GM23248 (cell line): ENCODE measurements at regions not wholly inside any gene's neighbourhood (a gene's known extent, or its start where the extent isn't known, plus 50 kb on each side); places are given as distances from the start of the nearest gene placed in this dataset.

Source experiments
- DNase-seq: peaks from one replicate; pipeline ENCODE4 v3.0.0-alpha.2; 2015
- H2AFZ ChIP-seq: fragments of 200-600 bp; sonication (generic); 2 replicates; pipeline ENCODE4 v1.6.1; 2016; ENCODE audit warnings: antibody characterized with exemption
- H3F3A ChIP-seq: fragments of 200-600 bp; sonication (generic); 2 replicates; pipeline ENCODE4 v1.6.1; 2016; ENCODE audit warnings: mild to moderate bottlenecking, antibody characterized with exemption, mixed run types; ENCODE audit not compliant: insufficient read depth
- H3K27ac ChIP-seq: fragments of 200-600 bp; sonication (generic); 2 replicates; pipeline ENCODE4 v1.5.1; 2016; ENCODE audit warnings: mild to moderate bottlenecking
- H3K27me3 ChIP-seq: fragments of 200-600 bp; sonication (generic); replicated peaks from 2 replicates; pipeline ENCODE4 v1.6.1; 2016; ENCODE audit warnings: mild to moderate bottlenecking; ENCODE audit not compliant: insufficient read depth
- H3K36me3 ChIP-seq: fragments of 200-600 bp; sonication (generic); 2 replicates; pipeline ENCODE4 v1.6.1; 2016; ENCODE audit warnings: low read depth, mild to moderate bottlenecking
- H3K4me1 ChIP-seq: fragments of 200-600 bp; sonication (generic); 2 replicates; pipeline ENCODE4 v1.6.1; 2016; ENCODE audit warnings: mild to moderate bottlenecking; ENCODE audit not compliant: insufficient read depth
- H3K4me2 ChIP-seq: fragments of 200-600 bp; sonication (generic); one replicate; pipeline ENCODE4 v1.6.1; 2016; ENCODE audit warnings: mild to moderate bottlenecking; ENCODE audit not compliant: unreplicated experiment
- H3K4me3 ChIP-seq: fragments of 200-600 bp; sonication (generic); 2 replicates; pipeline ENCODE4 v1.5.1; 2016; ENCODE audit warnings: mild to moderate bottlenecking
- H3K79me2 ChIP-seq: fragments of 200-600 bp; sonication (generic); 2 replicates; pipeline ENCODE4 v1.6.1; 2016; ENCODE audit warnings: mild to moderate bottlenecking; ENCODE audit not compliant: insufficient read depth
- H3K9ac ChIP-seq: fragments of 200-600 bp; sonication (generic); 2 replicates; pipeline ENCODE4 v1.6.1; 2016; ENCODE audit warnings: mild to moderate bottlenecking
- H3K9me2 ChIP-seq: fragments of 200-600 bp; sonication (generic); 2 replicates; pipeline ENCODE4 v1.6.1; 2016; ENCODE audit warnings: mixed run types, mild to moderate bottlenecking, moderate library complexity; ENCODE audit not compliant: insufficient read depth
- H3K9me3 ChIP-seq: fragments of 200-600 bp; sonication (generic); one replicate; pipeline ENCODE4 v1.6.1; 2017; ENCODE audit warnings: low read depth
- H4K20me1 ChIP-seq: fragments of 200-600 bp; sonication (generic); 2 replicates; pipeline ENCODE4 v1.6.0; 2016; ENCODE audit not compliant: insufficient read depth
- EZH2 ChIP-seq: fragments of 200-600 bp; sonication (generic); IDR thresholded peaks from 2 replicates; pipeline ENCODE4 v1.6.1; 2018; ENCODE audit warnings: antibody characterized with exemption, mild to moderate bottlenecking; ENCODE audit not compliant: insufficient read depth, poor library complexity, severe bottlenecking
- EZH2phosphoT487 ChIP-seq: fragments of 200-600 bp; sonication (generic); IDR thresholded peaks from 2 replicates; pipeline ENCODE4 v1.6.1; 2018; ENCODE audit warnings: antibody characterized with exemption, moderate library complexity, mild to moderate bottlenecking, low read depth; ENCODE audit not compliant: insufficient read depth
- WGBS, 2 experiments: methylation state at CpG; one replicate each; pipeline ENCODE4 v1.1.6; 2015 to 2017; ENCODE audit warnings: low lambda C conversion rate in 2 of 2, low coverage in 1 of 2; ENCODE audit errors: missing lambda C conversion rate in 2 of 2; 5-methylcytosine and 5-hydroxymethylcytosine counted together
- in situ Hi-C: fragments of 300-500 bp; cut with MboI; formaldehyde crosslinking; loops from 2 replicates; pipeline ENCODE4 v1.15.0; 2020

GRCh38 chr13:33519561-33520467 is 234.3 kb upstream of the STARD13 start:
- no peak for TF ChIP-seq EZH2phosphoT487
- TF ChIP-seq EZH2, result no peak
- H3K4me2 ChIP-seq, result peak overlapping the region; percentile 70

DNA sequence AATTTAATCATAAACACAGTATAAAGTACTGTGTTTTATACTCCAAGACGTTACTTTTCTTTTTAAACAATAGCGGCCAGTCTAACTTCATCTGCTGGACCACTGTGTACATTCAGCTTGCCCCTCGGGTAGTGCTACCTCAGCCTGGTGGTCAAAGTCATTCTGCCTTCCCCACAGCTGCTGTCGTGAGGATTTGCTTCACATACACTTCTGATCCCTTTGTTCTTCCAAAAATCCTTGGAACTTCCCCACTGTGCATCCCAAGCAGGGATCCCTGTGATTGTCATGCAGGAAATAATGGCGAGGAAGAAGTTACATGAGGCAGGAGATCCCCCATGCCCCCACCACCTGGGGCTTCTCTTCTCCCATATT is 234.9 kb upstream of the STARD13 start:
- in situ Hi-C loops, result no loop called here
- H3K9ac ChIP-seq, result 0 out of 2 replicates have a peak overlapping the region, but pooled peaks have one; percentile 13
- H2AFZ ChIP-seq, result no peak overlapping the region; the same call in 1 of the 2 replicates

More at GRCh38 chr13:33519561-33520467, 234.3 kb upstream of the STARD13 start:
- H3K9me2 ChIP-seq, result no peaks in the 10 kb centered on the region; the same call in 1 of the 2 replicates
- no peaks in the 10 kb centered on the region for H3K9me3 ChIP-seq
- no peaks in the 10 kb centered on the region for H3K36me3 ChIP-seq
- no peaks in the 10 kb centered on the region for H4K20me1 ChIP-seq
- H3K4me1 ChIP-seq, result peaks cover 49% of the 10 kb centered on the region
- peak overlapping the region; percentile 92 for H3K27ac ChIP-seq
- peak; percentile 94 for DNase-seq
- 37 to 45% methylated on average over 8 of the region's 8 CpGs for WGBS, 2 experiments
- H3K9ac ChIP-seq, result peak overlapping the region; percentile 64
- H2AFZ ChIP-seq, result peak overlapping the region; percentile 6; the same call in 1 of the 2 replicates
- H3K4me3 ChIP-seq, result peak overlapping the region; percentile 2; the same call in 1 of the 2 replicates
- no peaks in the 10 kb centered on the region for H3K27me3 ChIP-seq
- H3F3A ChIP-seq, result peaks cover 32% of the 10 kb centered on the region
- no peaks in the 10 kb centered on the region for H3K79me2 ChIP-seq
- in situ Hi-C loops, result no loop called here

GRCh38 chr13:33524086-33524485 is 238.5 kb upstream of the STARD13 start:
- Histone ChIP-seq H4K20me1 (no peaks in the 10 kb centered on the region), H3K4me2 (peak overlapping the region; percentile 29), H3K9me3 (no peaks in the 10 kb centered on the region), H3F3A (peaks cover 28% of the 10 kb centered on the region), H3K27ac (peak overlapping the region; percentile 38), H3K9me2 (no peaks in the 10 kb centered on the region; the same call in 1 of the 2 replicates), H3K79me2 (no peaks in the 10 kb centered on the region), H3K27me3 (no peaks in the 10 kb centered on the region), H3K36me3 (no peaks in the 10 kb centered on the region), H3K4me3 (0 out of 2 replicates have a peak overlapping the region, but pooled peaks have one; percentile 9), H3K4me1 (peaks cover 57% of the 10 kb centered on the region), H2AFZ (no peak overlapping the region), H3K9ac (no peak overlapping the region)
- peak; percentile 82 for DNase-seq
- in situ Hi-C loops, result no loop called here
- TF ChIP-seq EZH2, result no peak
- no peak for TF ChIP-seq EZH2phosphoT487
- WGBS, 2 experiments, result 21 to 27% methylated on average over 1 of the region's 1 CpG

More for the DNA sequence above, 234.9 kb upstream of the STARD13 start:
- Histone ChIP-seq H3K27ac (peak overlapping the region; percentile 92), H4K20me1 (no peaks in the 10 kb centered on the region), H3K79me2 (no peaks in the 10 kb centered on the region), H3K4me1 (peaks cover 54% of the 10 kb centered on the region), H3K27me3 (no peaks in the 10 kb centered on the region), H3F3A (peaks cover 32% of the 10 kb centered on the region), H3K9me3 (no peaks in the 10 kb centered on the region), H3K36me3 (no peaks in the 10 kb centered on the region), H3K9me2 (no peaks in the 10 kb centered on the region; the same call in 1 of the 2 replicates), H3K4me3 (no peak overlapping the region), H3K4me2 (peak overlapping the region; percentile 43)
- DNase-seq, result peak; percentile 3
- TF ChIP-seq EZH2phosphoT487 (no peak), EZH2 (no peak)
- 69 to 71% methylated on average over 5 of the region's 5 CpGs for WGBS, 2 experiments

DNA sequence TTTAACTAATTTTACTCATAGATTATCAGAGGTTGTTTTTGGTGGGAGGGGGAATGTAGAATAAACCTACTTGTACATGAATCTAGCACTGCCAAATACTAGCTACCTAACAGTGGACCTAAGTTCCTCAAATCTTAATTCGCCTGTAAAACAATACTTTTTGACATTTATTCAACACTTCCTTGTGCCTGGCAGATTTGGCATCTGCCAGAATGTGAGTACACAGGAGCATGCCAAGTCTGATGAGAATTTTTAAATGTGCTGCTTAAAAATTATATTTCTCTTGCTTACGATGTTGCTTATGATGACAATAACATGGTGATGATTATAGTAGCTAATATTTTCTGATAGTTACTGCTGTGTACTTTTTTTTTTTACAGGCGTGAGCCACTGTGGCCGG is 240.2 kb upstream of the STARD13 start:
- H3K9me3 ChIP-seq, result no peaks in the 10 kb centered on the region
- peak overlapping the region; percentile 71 for H2AFZ ChIP-seq
- peaks cover 42% of the 10 kb centered on the region for H3K4me1 ChIP-seq
- no peaks in the 10 kb centered on the region for H3K36me3 ChIP-seq
- H3K4me2 ChIP-seq, result peak overlapping the region; percentile 13
- TF ChIP-seq EZH2 (no peak), EZH2phosphoT487 (no peak)
- DNase-seq, result no peak
- no peaks in the 10 kb centered on the region for H4K20me1 ChIP-seq
- H3F3A ChIP-seq, result peaks cover 12% of the 10 kb centered on the region
- in situ Hi-C loops, result loop anchor here (25.0 kb wide), 1 partner anchor 938 kb away; the partner anchor contains the start of gene PDS5B
- WGBS, 2 experiments, result 28 to 29% methylated on average over 4 of the region's 4 CpGs
- H3K4me3 ChIP-seq, result no peak overlapping the region
- H3K27me3 ChIP-seq, result no peaks in the 10 kb centered on the region
- no peaks in the 10 kb centered on the region; the same call in 1 of the 2 replicates for H3K9me2 ChIP-seq
- H3K9ac ChIP-seq, result no peak overlapping the region
- no peaks in the 10 kb centered on the region for H3K79me2 ChIP-seq
- no peak overlapping the region for H3K27ac ChIP-seq
